ENCODE measurements at regions not wholly inside any gene's neighbourhood (a gene's known extent, or its start where the extent isn't known, plus 50 kb on each side); places are given as distances from the start of the nearest gene placed in this dataset.

- H3K4me2 ChIP-seq (ENCODE audit: insufficient read depth, low read length) = no peak overlapping the region
- no peak overlapping the region for H3K9ac ChIP-seq (ENCODE audit: insufficient read depth in 1 of 2, low read depth in 2 of 2, low read length in 2 of 2)
- BruUV-seq (replicated peaks) = no TSS peak
- intact Hi-C loops (cut with micrococcal nuclease) = no loop called here
- no peaks in the 10 kb centered on the region for H3K9me3 ChIP-seq (replicated peaks; ENCODE audit: control insufficient read depth, insufficient read depth, low read depth, low read length)
- H3K27me3 ChIP-seq (ENCODE audit: control insufficient read depth in 2 of 2, insufficient read depth in 2 of 2, low read length in 2 of 2) = no peaks in the 10 kb centered on the region
- no peak overlapping the region for H3K4me3 ChIP-seq
- 23% methylated on average over 5 of the region's 5 CpGs for WGBS (ENCODE audit: insufficient coverage, low coverage, missing lambda C conversion rate)
- H4K20me1 ChIP-seq (replicated peaks; ENCODE audit: control insufficient read depth, insufficient read depth, low read length) = no peaks in the 10 kb centered on the region
- H3K27ac ChIP-seq (ENCODE audit: extremely low read depth, low read depth, low read length) = no peak overlapping the region
- H2AFZ ChIP-seq (ENCODE audit: low read depth, low read length) = no peak overlapping the region
- H3K4me1 ChIP-seq (replicated peaks in 1 of 2; ENCODE audit: control insufficient read depth in 2 of 2, insufficient read depth in 2 of 2, low read length in 2 of 2) = no peaks in the 10 kb centered on the region
- no peaks in the 10 kb centered on the region for H3K9me1 ChIP-seq (ENCODE audit: control insufficient read depth, insufficient read depth, low read length)
- DNase-seq (ENCODE audit: extremely low read depth in 1 of 4, low spot score in 3 of 4) (no peak), ATAC-seq (no peak), FAIRE-seq (no peak)
- ChIA-PET POLR2A (no interaction called here), CTCF (ENCODE audit: low intra/inter-chr PET ratio) (no interaction called here)
- in situ Hi-C loops (cut with MboI) = no loop called here
- no peak for TF ChIP-seq SMAD4 (CRISPR knock-in tag; conservative IDR thresholded peaks at IDR 0.05)
- H3K79me2 ChIP-seq (ENCODE audit: control insufficient read depth, insufficient read depth, low read length) = no peaks in the 10 kb centered on the region
- H3K36me3 ChIP-seq (ENCODE audit: control insufficient read depth, insufficient read depth, low read length) = no peaks in the 10 kb centered on the region
Observed at GRCh38 chr12:75670216-75670615, 158.8 kb upstream of the KRR1 start.

GRCh38 chr12:75666939-75667334 is 155.5 kb upstream of the KRR1 start:
- ATAC-seq = no peak
- intact Hi-C loops (cut with micrococcal nuclease) = no loop called here
- no peak for FAIRE-seq
- Histone ChIP-seq H3K9me1 (ENCODE audit: control insufficient read depth, insufficient read depth, low read length) (no peaks in the 10 kb centered on the region), H2AFZ (ENCODE audit: low read depth, low read length) (no peak overlapping the region), H3K79me2 (ENCODE audit: control insufficient read depth, insufficient read depth, low read length) (no peaks in the 10 kb centered on the region), H3K9ac (ENCODE audit: insufficient read depth in 1 of 2, low read depth in 2 of 2, low read length in 2 of 2) (no peak overlapping the region), H4K20me1 (replicated peaks; ENCODE audit: control insufficient read depth, insufficient read depth, low read length) (no peaks in the 10 kb centered on the region), H3K4me1 (replicated peaks in 1 of 2; ENCODE audit: control insufficient read depth in 2 of 2, insufficient read depth in 2 of 2, low read length in 2 of 2) (no peaks in the 10 kb centered on the region; a peak in 1 of 5 replicates), H3K36me3 (ENCODE audit: control insufficient read depth, insufficient read depth, low read length) (no peaks in the 10 kb centered on the region), H3K4me2 (ENCODE audit: insufficient read depth, low read length) (no peak overlapping the region), H3K9me3 (replicated peaks; ENCODE audit: control insufficient read depth, insufficient read depth, low read depth, low read length) (no peaks in the 10 kb centered on the region), H3K27ac (ENCODE audit: extremely low read depth, low read depth, low read length) (no peak overlapping the region), H3K27me3 (ENCODE audit: control insufficient read depth in 2 of 2, insufficient read depth in 2 of 2, low read length in 2 of 2) (no peaks in the 10 kb centered on the region), H3K4me3 (no peak overlapping the region)
- 34% methylated on average over 2 of the region's 2 CpGs for WGBS (ENCODE audit: insufficient coverage, low coverage, missing lambda C conversion rate)
- in situ Hi-C loops (cut with MboI) = no loop called here
- BruUV-seq (replicated peaks) = no TSS peak
- CTCF ChIA-PET (ENCODE audit: low intra/inter-chr PET ratio) = no interaction called here
- TF ChIP-seq ZNF384 (IDR thresholded peaks at IDR 0.05; ENCODE audit: low read depth, low read length) (no peak), CREB1 (IDR thresholded peaks at IDR 0.05) (no peak), CREB1 (CRISPR knock-in tag; IDR thresholded peaks at IDR 0.05) (no peak), ZNF134 (CRISPR knock-in tag; conservative IDR thresholded peaks at IDR 0.05) (no peak), SRSF7 (optimal IDR thresholded peaks at IDR 0.05; ENCODE audit: low read depth, low read length) (no peak), DIDO1 (tag; IDR thresholded peaks at IDR 0.05; ENCODE audit: low read depth) (no peak)
- POLR2A ChIA-PET = interaction anchor here (1.5 kb wide), 1 partner anchor 11 kb away, joined by 3 read pairs; no protein-coding TSS in a partner anchor
- DNase-seq (ENCODE audit: extremely low read depth in 1 of 4, low spot score in 3 of 4) = no peak
